ENCODE measurements at regions not wholly inside any gene's neighbourhood (a gene's known extent, or its start where the extent isn't known, plus 50 kb on each side); places are given as distances from the start of the nearest gene placed in this dataset.

GRCh38 chr6:132004668-132005067 lies 53.5 kb upstream of the CCN2 start:
- TF ChIP-seq TEAD4 (IDR thresholded peaks at IDR 0.05) (no peak), EP300 (IDR thresholded peaks at IDR 0.05; ENCODE audit: borderline replicate concordance) (no peak), TAF1 (IDR thresholded peaks at IDR 0.05; ENCODE audit: low read depth) (no peak), RAD21 (IDR thresholded peaks at IDR 0.05; ENCODE audit: low read depth) (no peak), CREB1 (IDR thresholded peaks at IDR 0.05; ENCODE audit: low read depth) (no peak), MAX (IDR thresholded peaks at IDR 0.05) (no peak), CEBPB (IDR thresholded peaks at IDR 0.05) (no peak), YY1 (IDR thresholded peaks at IDR 0.05; ENCODE audit: low read depth) (no peak), NFIC (IDR thresholded peaks at IDR 0.05) (no peak), USF1 (IDR thresholded peaks at IDR 0.05) (no peak), FOXM1 (IDR thresholded peaks at IDR 0.05; ENCODE audit: borderline replicate concordance, low read depth) (no peak), TCF12 (IDR thresholded peaks at IDR 0.05; ENCODE audit: low read depth) (no peak)
- TF ChIP-seq, protein P1, sequence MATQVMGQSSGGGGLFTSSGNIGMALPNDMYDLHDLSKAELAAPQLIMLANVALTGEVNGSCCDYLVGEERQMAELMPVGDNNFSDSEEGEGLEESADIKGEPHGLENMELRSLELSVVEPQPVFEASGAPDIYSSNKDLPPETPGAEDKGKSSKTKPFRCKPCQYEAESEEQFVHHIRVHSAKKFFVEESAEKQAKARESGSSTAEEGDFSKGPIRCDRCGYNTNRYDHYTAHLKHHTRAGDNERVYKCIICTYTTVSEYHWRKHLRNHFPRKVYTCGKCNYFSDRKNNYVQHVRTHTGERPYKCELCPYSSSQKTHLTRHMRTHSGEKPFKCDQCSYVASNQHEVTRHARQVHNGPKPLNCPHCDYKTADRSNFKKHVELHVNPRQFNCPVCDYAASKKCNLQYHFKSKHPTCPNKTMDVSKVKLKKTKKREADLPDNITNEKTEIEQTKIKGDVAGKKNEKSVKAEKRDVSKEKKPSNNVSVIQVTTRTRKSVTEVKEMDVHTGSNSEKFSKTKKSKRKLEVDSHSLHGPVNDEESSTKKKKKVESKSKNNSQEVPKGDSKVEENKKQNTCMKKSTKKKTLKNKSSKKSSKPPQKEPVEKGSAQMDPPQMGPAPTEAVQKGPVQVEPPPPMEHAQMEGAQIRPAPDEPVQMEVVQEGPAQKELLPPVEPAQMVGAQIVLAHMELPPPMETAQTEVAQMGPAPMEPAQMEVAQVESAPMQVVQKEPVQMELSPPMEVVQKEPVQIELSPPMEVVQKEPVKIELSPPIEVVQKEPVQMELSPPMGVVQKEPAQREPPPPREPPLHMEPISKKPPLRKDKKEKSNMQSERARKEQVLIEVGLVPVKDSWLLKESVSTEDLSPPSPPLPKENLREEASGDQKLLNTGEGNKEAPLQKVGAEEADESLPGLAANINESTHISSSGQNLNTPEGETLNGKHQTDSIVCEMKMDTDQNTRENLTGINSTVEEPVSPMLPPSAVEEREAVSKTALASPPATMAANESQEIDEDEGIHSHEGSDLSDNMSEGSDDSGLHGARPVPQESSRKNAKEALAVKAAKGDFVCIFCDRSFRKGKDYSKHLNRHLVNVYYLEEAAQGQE (IDR thresholded peaks at IDR 0.05; ENCODE audit: low read depth), result no peak

All from Ishikawa (cell line).